ENCODE measurements at regions not wholly inside any gene's neighbourhood (a gene's known extent, or its start where the extent isn't known, plus 50 kb on each side); places are given as distances from the start of the nearest gene placed in this dataset.
"Not testable (repeated sequence)": the region's sequence is repeated elsewhere in the genome, so short reads cannot be mapped to it uniquely, and the experiment has no call there.

GRCh38 chr6:165837948-165838745 is 175.1 kb upstream of the PDE10A start:
- DNase-seq (no peak), ATAC-seq (ENCODE audit: low FRiP score in 2 of 2) (no peak)
- H3K36me3 ChIP-seq = no peaks in the 10 kb centered on the region
- H3K9me3 ChIP-seq = no peaks in the 10 kb centered on the region
- H3K4me3 ChIP-seq = no peak overlapping the region
- H3K4me1 ChIP-seq = peaks cover 0 to 17% (median 5%) of the 10 kb centered on the region in 4 donors
- WGBS, 2 donors = 66 to 80% methylated on average over 9 of the region's 9 CpGs
- TF ChIP-seq EP300 (IDR thresholded peaks at IDR 0.05) (no peak), POLR2AphosphoS5 (IDR thresholded peaks at IDR 0.05) (no peak), POLR2A (IDR thresholded peaks at IDR 0.05) (no peak), CTCF (IDR thresholded peaks at IDR 0.05) (no peak)
- no peak overlapping the region for H3K27ac ChIP-seq
- no peaks in the 10 kb centered on the region for H3K27me3 ChIP-seq

- WGBS, 2 donors = 92 to 98% methylated on average over 4 of the region's 4 CpGs
- not testable (repeated sequence) for ATAC-seq (ENCODE audit: low FRiP score in 2 of 2); H3K36me3 ChIP-seq; H3K4me3 ChIP-seq; H3K9me3 ChIP-seq; H3K27ac ChIP-seq; DNase-seq; H3K27me3 ChIP-seq
- H3K4me1 ChIP-seq = peaks cover 0 to 17% (median 5%) of the 10 kb centered on the region in 4 donors
Measured at GRCh38 chr6:165836648-165837047, 173.6 kb upstream of the PDE10A start.

- WGBS, 2 donors = 45 to 51% methylated on average over 10 to 13 of the region's 13 CpGs
- H3K27me3 ChIP-seq = no peaks in the 10 kb centered on the region
- no peak for DNase-seq
- H3K4me1 ChIP-seq = peaks cover 0 to 17% (median 5%) of the 10 kb centered on the region in 4 donors
- H3K27ac ChIP-seq = no peak overlapping the region
- H3K4me3 ChIP-seq = no peak overlapping the region
- H3K36me3 ChIP-seq = no peaks in the 10 kb centered on the region
- peak in 1 of 2 donors; percentile 22 for ATAC-seq (ENCODE audit: low FRiP score in 2 of 2)
- TF ChIP-seq POLR2AphosphoS5 (IDR thresholded peaks at IDR 0.05) (no peak), EP300 (IDR thresholded peaks at IDR 0.05) (no peak), CTCF (IDR thresholded peaks at IDR 0.05) (no peak), POLR2A (IDR thresholded peaks at IDR 0.05) (no peak)
- H3K9me3 ChIP-seq = no peaks in the 10 kb centered on the region
Measured at GRCh38 chr6:165835410-165835851, 172.4 kb upstream of the PDE10A start.

- no peaks in the 10 kb centered on the region for H3K27me3 ChIP-seq
- H3K9me3 ChIP-seq = no peaks in the 10 kb centered on the region
- DNase-seq (peak; percentile 64 to 93), ATAC-seq (ENCODE audit: low FRiP score in 2 of 2) (peak; percentile 67 to 95)
- H3K4me1 ChIP-seq = peaks cover 0 to 17% (median 5%) of the 10 kb centered on the region in 4 donors
- H3K36me3 ChIP-seq = no peaks in the 10 kb centered on the region
- no peak for TF ChIP-seq POLR2A (IDR thresholded peaks at IDR 0.05)
- peak in 1 of 4 donors; percentile 74 for TF ChIP-seq EP300 (IDR thresholded peaks at IDR 0.05)
- TF ChIP-seq CTCF (IDR thresholded peaks at IDR 0.05) = no peak
- peak in 1 of 2 donors; percentile 72 for TF ChIP-seq POLR2AphosphoS5 (IDR thresholded peaks at IDR 0.05)
- no peak overlapping the region for H3K27ac ChIP-seq
- H3K4me3 ChIP-seq = no peak overlapping the region
- WGBS, 2 donors = 44% methylated on average over 11 of the region's 11 CpGs
Measured at GRCh38 chr6:165834613-165835259, 171.7 kb upstream of the PDE10A start.

- Histone ChIP-seq H3K27me3 (no peaks in the 10 kb centered on the region), H3K4me3 (no peak overlapping the region), H3K9me3 (no peaks in the 10 kb centered on the region), H3K36me3 (no peaks in the 10 kb centered on the region), H3K27ac (no peak overlapping the region), H3K4me1 (peaks cover 0 to 17% (median 5%) of the 10 kb centered on the region in 4 donors)
- 86 to 87% methylated on average over 2 to 3 of the region's 3 CpGs for WGBS, 2 donors
- no peak for TF ChIP-seq POLR2A (IDR thresholded peaks at IDR 0.05)
- DNase-seq (no peak), ATAC-seq (ENCODE audit: low FRiP score in 2 of 2) (no peak)
Measured at GRCh38 chr6:165833355-165833754, 170.3 kb upstream of the PDE10A start.
